Stimulated activated naive CD8-positive, alpha-beta T cell treated with anti-CD3 and anti-CD28 coated beads, Interleukin-15, amount 100 ng/mL, for 72 hours (primary cell): ENCODE measurements at regions not wholly inside any gene's neighbourhood (a gene's known extent, or its start where the extent isn't known, plus 50 kb on each side); places are given as distances from the start of the nearest gene placed in this dataset.

ENCODE experiments used
- ATAC-seq: fragments of 150-1000 bp; cut with Tn5 transposase; 2 replicates; pipeline ENCODE4 v1.10.0; 2021; ENCODE audit warnings: mild to moderate bottlenecking, moderate library complexity
- DNase-seq, 2 donors: peaks; one replicate each; pipeline ENCODE4 v3.0.0; 2021 to 2022
- H3K27ac Mint-ChIP-seq, 2 donors: one replicate each; pipeline ENCODE4 v1.8.0; 2022; ENCODE audit warnings: mild to moderate bottlenecking in 2 of 2, mixed read lengths in 2 of 2, moderate library complexity in 2 of 2
- H3K27me3 Mint-ChIP-seq: one replicate; pipeline ENCODE4 v1.8.0; 2022; ENCODE audit warnings: mixed read lengths
- H3K4me1 Mint-ChIP-seq: one replicate; pipeline ENCODE4 v1.8.0; 2022; ENCODE audit warnings: mild to moderate bottlenecking, mixed read lengths
- H3K4me3 Mint-ChIP-seq, 2 donors: one replicate each; pipeline ENCODE4 v1.8.0; 2022; ENCODE audit warnings: mild to moderate bottlenecking in 2 of 2, mixed read lengths in 2 of 2, moderate library complexity in 1 of 2
- H3K9me3 Mint-ChIP-seq, 2 donors: one replicate each; pipeline ENCODE4 v1.8.0; 2022; ENCODE audit warnings: mixed read lengths in 2 of 2

DNA sequence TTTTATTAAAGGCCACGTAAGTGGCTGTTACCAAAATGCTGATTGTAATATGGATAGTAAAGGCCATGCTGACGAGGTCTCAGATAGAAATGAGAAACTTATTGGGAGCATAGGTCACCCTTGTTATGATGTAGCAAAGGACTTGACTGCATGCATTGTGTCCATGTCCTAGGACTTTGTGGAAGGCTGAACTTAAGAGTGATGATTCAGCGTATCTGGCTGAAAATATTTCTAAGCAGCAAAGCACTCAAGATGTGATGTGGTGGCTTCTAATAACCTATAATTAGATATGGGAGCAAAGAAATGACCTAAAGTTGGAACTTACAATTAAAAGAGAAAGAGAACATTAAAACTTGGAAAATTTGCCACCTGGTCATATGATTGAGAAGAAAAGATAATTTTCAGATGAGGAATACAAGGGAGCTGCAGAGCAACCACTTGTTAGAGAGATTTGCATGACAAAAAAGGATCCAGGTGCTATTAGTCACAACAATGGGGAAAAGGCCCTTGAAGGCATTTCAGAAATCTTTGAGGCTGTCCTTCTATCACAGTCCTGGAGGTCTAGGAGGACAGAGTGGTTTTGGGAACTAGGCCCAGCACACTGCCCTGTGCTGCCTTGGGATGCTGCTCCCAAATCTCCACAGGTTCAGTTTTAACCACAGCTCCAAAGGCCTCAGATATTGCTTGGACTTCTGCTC, 793.7 kb upstream of the LCORL start:
- Mint-ChIP-seq H3K27me3 (no peaks in the 10 kb centered on the region), H3K9me3 (no peaks in the 10 kb centered on the region), H3K4me3 (no peak overlapping the region), H3K4me1 (no peaks in the 10 kb centered on the region), H3K27ac (no peak overlapping the region)
- DNase-seq (no peak), ATAC-seq (no peak)

DNA sequence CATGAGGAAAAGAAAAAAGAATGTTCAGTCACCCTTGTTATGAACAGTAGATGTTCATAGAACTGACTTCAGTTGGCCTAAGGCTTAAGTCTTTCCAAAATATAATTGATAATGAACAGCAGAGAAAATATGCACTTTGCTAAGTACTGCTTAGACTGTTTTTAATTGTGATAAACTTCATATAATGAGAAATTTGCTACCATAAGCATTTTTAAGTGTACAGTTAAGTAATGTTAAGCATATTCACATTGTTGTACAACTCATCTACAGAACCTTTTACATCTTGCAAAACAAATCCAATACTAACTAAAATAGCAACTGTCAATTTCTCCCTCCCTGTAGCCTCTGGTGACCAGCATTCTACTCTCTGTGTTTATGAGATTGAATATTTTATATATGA, 792.2 kb upstream of the LCORL start:
- DNase-seq (no peak), ATAC-seq (no peak)
- peaks cover 2 to 4% of the 10 kb centered on the region in 2 donors for H3K9me3 Mint-ChIP-seq

GRCh38 chr4:18813055-18813454, 791.5 kb upstream of the LCORL start:
- no peaks in the 10 kb centered on the region for H3K4me1 Mint-ChIP-seq
- no peak for DNase-seq
- no peak overlapping the region for H3K4me3 Mint-ChIP-seq
- H3K27ac Mint-ChIP-seq: no peak overlapping the region
- H3K9me3 Mint-ChIP-seq: peaks cover 5 to 7% of the 10 kb centered on the region in 2 donors
- ATAC-seq: no peak
- H3K27me3 Mint-ChIP-seq: no peaks in the 10 kb centered on the region

More for the DNA sequence above, 792.2 kb upstream of the LCORL start:
- H3K27ac Mint-ChIP-seq: no peak overlapping the region
- no peaks in the 10 kb centered on the region for H3K4me1 Mint-ChIP-seq
- no peak overlapping the region for H3K4me3 Mint-ChIP-seq
- no peaks in the 10 kb centered on the region for H3K27me3 Mint-ChIP-seq

GRCh38 chr4:18803781-18804180, 782.2 kb upstream of the LCORL start:
- ATAC-seq: no peak
- Mint-ChIP-seq H3K4me3 (no peak overlapping the region), H3K9me3 (peaks cover 2 to 20% of the 10 kb centered on the region in 2 donors), H3K27me3 (no peaks in the 10 kb centered on the region), H3K4me1 (no peaks in the 10 kb centered on the region), H3K27ac (no peak overlapping the region)
- no peak for DNase-seq

- DNase-seq (no peak), ATAC-seq (no peak)
- Mint-ChIP-seq H3K4me3 (no peak overlapping the region), H3K27me3 (no peaks in the 10 kb centered on the region), H3K27ac (no peak overlapping the region), H3K4me1 (no peaks in the 10 kb centered on the region), H3K9me3 (peaks cover 0 to 10% of the 10 kb centered on the region in 2 donors)
These were observed 776.6 kb upstream of the LCORL start for GRCh38 chr4:18798123-18798522.

DNA sequence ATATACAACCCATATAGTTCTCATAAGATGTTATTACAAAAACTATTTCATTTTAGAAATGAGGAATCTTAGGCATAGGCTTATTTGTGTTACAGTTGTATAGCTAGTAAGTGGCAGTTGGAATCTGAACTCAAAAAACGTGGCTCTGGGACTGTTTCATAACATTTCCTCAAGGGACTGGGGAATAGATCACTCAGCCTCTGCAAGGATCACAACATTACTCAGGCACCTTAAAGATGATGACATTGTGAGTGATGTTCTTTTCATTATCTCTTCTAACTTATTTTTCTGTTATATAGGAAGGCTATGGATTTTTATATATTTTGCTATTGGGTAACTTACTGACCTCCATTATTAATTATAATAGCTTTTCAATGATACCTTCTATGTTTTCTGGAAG, 774.2 kb upstream of the LCORL start:
- no peak overlapping the region for H3K27ac Mint-ChIP-seq
- DNase-seq (no peak), ATAC-seq (no peak)
- H3K4me3 Mint-ChIP-seq: no peak overlapping the region
- no peaks in the 10 kb centered on the region for H3K4me1 Mint-ChIP-seq
- H3K9me3 Mint-ChIP-seq: peaks cover 0 to 10% of the 10 kb centered on the region in 2 donors
- H3K27me3 Mint-ChIP-seq: no peaks in the 10 kb centered on the region

GRCh38 chr4:18777190-18777930, 755.8 kb upstream of the LCORL start:
- no peak for DNase-seq
- Mint-ChIP-seq H3K4me3 (no peak overlapping the region), H3K4me1 (no peaks in the 10 kb centered on the region), H3K27me3 (no peaks in the 10 kb centered on the region), H3K27ac (no peak overlapping the region), H3K9me3 (peaks cover 2 to 7% of the 10 kb centered on the region in 2 donors)
- ATAC-seq: no peak

GRCh38 chr4:18767921-18768320, 746.4 kb upstream of the LCORL start:
- Mint-ChIP-seq H3K4me3 (no peak overlapping the region), H3K4me1 (no peaks in the 10 kb centered on the region), H3K27me3 (no peaks in the 10 kb centered on the region), H3K27ac (no peak overlapping the region), H3K9me3 (peaks cover 10 to 29% of the 10 kb centered on the region in 2 donors)
- DNase-seq: no peak
- no peak for ATAC-seq

DNA sequence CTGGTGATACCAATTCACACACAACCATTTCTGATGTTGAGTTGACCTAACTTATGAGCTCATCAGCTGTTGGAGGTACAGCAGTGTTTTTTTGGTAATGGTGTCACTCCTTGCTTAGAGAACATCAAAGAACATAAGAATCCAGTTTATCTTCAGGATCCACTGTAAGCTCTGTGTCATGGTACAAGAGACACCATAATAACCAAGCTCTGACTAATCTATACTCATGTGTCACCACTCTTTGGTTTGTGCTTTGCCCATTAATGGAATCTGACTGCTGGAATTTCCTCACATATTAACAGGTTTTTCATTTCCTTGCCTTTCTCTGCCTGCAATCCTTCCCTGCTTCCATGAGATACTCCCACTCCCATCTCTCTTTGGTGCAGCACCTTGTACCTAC, 735.1 kb upstream of the LCORL start:
- DNase-seq (no peak), ATAC-seq (no peak)
- Mint-ChIP-seq H3K4me3 (no peak overlapping the region), H3K9me3 (peaks cover 0 to 10% of the 10 kb centered on the region in 2 donors), H3K27me3 (no peaks in the 10 kb centered on the region), H3K27ac (no peak overlapping the region), H3K4me1 (no peaks in the 10 kb centered on the region)

DNA sequence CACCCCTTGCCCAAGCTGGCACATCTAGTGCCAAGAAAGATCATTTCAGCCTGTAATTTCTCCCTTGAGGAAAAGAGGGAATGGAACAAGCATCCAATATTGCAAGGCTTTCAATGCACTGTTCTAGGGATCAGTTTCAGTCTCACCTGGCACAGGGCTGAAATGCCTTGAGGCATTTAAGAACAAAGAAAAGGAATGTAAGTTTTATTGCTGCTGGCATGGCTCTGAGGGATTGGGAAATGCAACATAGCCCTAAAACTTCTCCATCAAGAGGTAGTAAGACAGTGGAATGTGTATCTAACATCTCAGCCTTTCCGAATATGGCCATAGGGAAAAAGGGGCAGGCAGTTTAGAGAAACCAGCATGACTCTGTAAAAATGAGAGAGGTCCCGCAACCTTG, 732.6 kb upstream of the LCORL start:
- ATAC-seq: no peak
- H3K9me3 Mint-ChIP-seq: peaks cover 0 to 10% of the 10 kb centered on the region in 2 donors
- H3K27ac Mint-ChIP-seq: no peak overlapping the region
- H3K27me3 Mint-ChIP-seq: no peaks in the 10 kb centered on the region
- H3K4me1 Mint-ChIP-seq: no peaks in the 10 kb centered on the region
- DNase-seq: no peak
- no peak overlapping the region for H3K4me3 Mint-ChIP-seq

- Mint-ChIP-seq H3K27me3 (no peaks in the 10 kb centered on the region), H3K9me3 (peaks cover 0 to 9% of the 10 kb centered on the region in 2 donors), H3K27ac (no peak overlapping the region), H3K4me3 (no peak overlapping the region), H3K4me1 (no peaks in the 10 kb centered on the region)
- no peak for ATAC-seq
- DNase-seq: no peak
These were observed 729.5 kb upstream of the LCORL start for GRCh38 chr4:18751083-18751482.

DNA sequence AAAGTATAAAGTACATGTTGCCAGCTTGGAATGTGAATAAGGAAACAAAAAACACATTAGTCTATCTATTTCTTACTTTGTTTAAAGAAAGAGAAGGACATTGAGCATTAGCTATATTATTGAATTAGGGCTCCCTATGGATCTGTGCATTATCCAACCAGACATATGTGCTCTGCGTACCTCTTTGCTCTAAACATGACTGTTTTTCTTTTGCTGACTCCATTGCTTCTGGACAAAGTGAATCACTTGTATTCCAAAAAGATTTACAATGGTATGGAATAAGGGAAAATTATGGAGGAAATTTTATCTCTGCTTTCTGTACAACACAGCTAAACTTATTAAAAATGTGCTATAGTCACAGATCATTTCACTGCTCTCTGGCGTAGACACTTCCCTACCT, 727.8 kb upstream of the LCORL start:
- H3K4me3 Mint-ChIP-seq: no peak overlapping the region

GRCh38 chr4:18736551-18736950, 715.0 kb upstream of the LCORL start:
- Mint-ChIP-seq H3K27me3 (no peaks in the 10 kb centered on the region), H3K27ac (no peak overlapping the region), H3K4me3 (no peak overlapping the region), H3K4me1 (no peaks in the 10 kb centered on the region), H3K9me3 (no peaks in the 10 kb centered on the region)
- DNase-seq (no peak), ATAC-seq (no peak)

More for the DNA sequence above, 727.8 kb upstream of the LCORL start:
- H3K4me1 Mint-ChIP-seq: no peaks in the 10 kb centered on the region
- H3K27me3 Mint-ChIP-seq: no peaks in the 10 kb centered on the region
- ATAC-seq (no peak), DNase-seq (no peak)
- peaks cover 0 to 4% of the 10 kb centered on the region in 2 donors for H3K9me3 Mint-ChIP-seq
- no peak overlapping the region for H3K27ac Mint-ChIP-seq

DNA sequence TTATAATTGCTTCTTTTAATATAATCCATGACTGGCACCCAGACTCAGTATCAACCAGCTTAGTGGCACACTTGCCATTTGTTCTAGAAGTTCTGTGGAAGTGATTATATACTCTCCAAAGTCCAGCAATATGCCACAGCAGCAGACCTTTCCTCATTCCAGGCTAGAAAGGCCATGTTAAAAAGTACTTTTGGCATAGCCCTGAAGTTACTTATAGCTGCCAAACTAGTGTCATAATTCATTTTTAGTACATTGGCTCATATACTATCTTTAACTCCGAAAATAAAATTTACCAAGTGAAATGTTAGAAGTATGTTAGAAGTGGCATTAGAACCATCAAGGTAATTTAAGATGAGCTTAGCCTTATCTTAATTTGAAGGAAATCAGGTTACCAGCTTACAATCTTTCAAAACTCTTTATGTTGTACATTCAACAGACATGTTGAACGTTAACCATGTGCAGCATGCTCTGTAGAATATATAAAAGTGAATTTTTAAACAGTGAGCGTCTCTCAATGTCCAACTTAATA, 714.2 kb upstream of the LCORL start:
- H3K4me3 Mint-ChIP-seq: no peak overlapping the region
- H3K9me3 Mint-ChIP-seq: no peaks in the 10 kb centered on the region
- no peaks in the 10 kb centered on the region for H3K27me3 Mint-ChIP-seq
- ATAC-seq (no peak), DNase-seq (no peak)
- no peaks in the 10 kb centered on the region for H3K4me1 Mint-ChIP-seq
- no peak overlapping the region for H3K27ac Mint-ChIP-seq

GRCh38 chr4:18734405-18734804, 712.9 kb upstream of the LCORL start:
- H3K27ac Mint-ChIP-seq: no peak overlapping the region
- H3K9me3 Mint-ChIP-seq: no peaks in the 10 kb centered on the region
- H3K4me3 Mint-ChIP-seq: no peak overlapping the region
- DNase-seq (no peak), ATAC-seq (no peak)
- no peaks in the 10 kb centered on the region for H3K27me3 Mint-ChIP-seq
- no peaks in the 10 kb centered on the region for H3K4me1 Mint-ChIP-seq

DNA sequence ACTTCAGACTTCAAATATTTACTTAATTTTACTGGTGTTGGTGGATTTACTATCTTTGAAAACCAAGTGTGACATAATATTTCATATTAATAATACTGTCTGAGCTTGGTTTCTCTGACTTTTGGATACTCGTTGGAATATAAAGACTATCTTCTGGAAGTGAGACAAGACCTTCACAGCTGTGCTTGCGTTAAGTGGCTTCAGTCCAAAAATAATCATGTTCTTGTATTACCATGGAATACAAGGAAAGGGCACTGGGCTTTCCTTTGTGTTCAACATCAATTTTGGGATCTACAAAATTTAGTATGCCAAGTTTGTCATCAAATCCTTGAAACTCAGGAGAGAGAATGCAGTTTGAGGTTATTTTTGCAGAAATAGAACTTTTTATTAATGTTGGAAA, 712.4 kb upstream of the LCORL start:
- Mint-ChIP-seq H3K27ac (no peak overlapping the region), H3K4me1 (no peaks in the 10 kb centered on the region), H3K9me3 (no peaks in the 10 kb centered on the region), H3K27me3 (no peaks in the 10 kb centered on the region), H3K4me3 (no peak overlapping the region)
- ATAC-seq (no peak), DNase-seq (no peak)
